ENCODE measurements at regions not wholly inside any gene's neighbourhood (a gene's known extent, or its start where the extent isn't known, plus 50 kb on each side); places are given as distances from the start of the nearest gene placed in this dataset.

GRCh38 chr6:9482030-9482738, 932.7 kb downstream of the TFAP2A start:
- TF ChIP-seq EZH2 (IDR thresholded peaks at IDR 0.05; ENCODE audit: low read length, unreplicated experiment) = no peak
- no peak for TF ChIP-seq CTCF (conservative IDR thresholded peaks at IDR 0.05; ENCODE audit: low read depth, low read length)

All from PC-3 (cell line).